ENCODE measurements at regions not wholly inside any gene's neighbourhood (a gene's known extent, or its start where the extent isn't known, plus 50 kb on each side); places are given as distances from the start of the nearest gene placed in this dataset.

- Histone ChIP-seq H3K9me3 (no peaks in the 10 kb centered on the region), H3K27ac (no peak overlapping the region), H3K4me3 (no peak overlapping the region), H3K4me1 (no peaks in the 10 kb centered on the region), H3K36me3 (replicated peaks in 1 of 2; ENCODE audit: insufficient read depth in 1 of 2, low read depth in 2 of 2) (no peaks in the 10 kb centered on the region), H3K27me3 (no peaks in the 10 kb centered on the region)
- ATAC-seq, result no peak
- intact Hi-C loops (cut with DNase I), result no loop called here
- WGBS, 2 donors, result 14 to 18% methylated on average over 2 of the region's 2 CpGs
- no peak for TF ChIP-seq CTCF (IDR thresholded peaks at IDR 0.05)
- TF ChIP-seq POLR2A (IDR thresholded peaks at IDR 0.05), result no peak
- no peak for DNase-seq
Observed at GRCh38 chr11:42243385-42243784, 783.9 kb upstream of the LRRC4C start.

- no peak for TF ChIP-seq CTCF (IDR thresholded peaks at IDR 0.05)
- no peak for TF ChIP-seq POLR2A (IDR thresholded peaks at IDR 0.05)
- intact Hi-C loops (cut with DNase I), result no loop called here
- no peak overlapping the region for H3K27ac ChIP-seq
- ATAC-seq, result no peak
- no peak for DNase-seq
- no peak overlapping the region for H3K4me3 ChIP-seq
- 60 to 75% methylated on average over 1 of the region's 1 CpG for WGBS, 2 donors
- no peaks in the 10 kb centered on the region for H3K36me3 ChIP-seq (replicated peaks in 1 of 2; ENCODE audit: insufficient read depth in 1 of 2, low read depth in 2 of 2)
- H3K9me3 ChIP-seq, result no peaks in the 10 kb centered on the region
- no peaks in the 10 kb centered on the region for H3K4me1 ChIP-seq
- H3K27me3 ChIP-seq, result no peaks in the 10 kb centered on the region
Observed at GRCh38 chr11:42244376-42244775, 784.9 kb upstream of the LRRC4C start.

GRCh38 chr11:42249401-42249800, 789.9 kb upstream of the LRRC4C start:
- TF ChIP-seq POLR2A (IDR thresholded peaks at IDR 0.05) (no peak), CTCF (IDR thresholded peaks at IDR 0.05) (no peak)
- no peaks in the 10 kb centered on the region for H3K36me3 ChIP-seq (replicated peaks in 1 of 2; ENCODE audit: insufficient read depth in 1 of 2, low read depth in 2 of 2)
- no peaks in the 10 kb centered on the region for H3K4me1 ChIP-seq
- H3K4me3 ChIP-seq, result no peak overlapping the region
- no peaks in the 10 kb centered on the region for H3K27me3 ChIP-seq
- no peak for ATAC-seq
- H3K27ac ChIP-seq, result no peak overlapping the region
- DNase-seq, result no peak
- no peaks in the 10 kb centered on the region for H3K9me3 ChIP-seq
- intact Hi-C loops (cut with DNase I), result no loop called here
- 65 to 66% methylated on average over 4 of the region's 4 CpGs for WGBS, 2 donors

GRCh38 chr11:42249956-42250355, 790.5 kb upstream of the LRRC4C start:
- no peak for TF ChIP-seq CTCF (IDR thresholded peaks at IDR 0.05)
- TF ChIP-seq POLR2A (IDR thresholded peaks at IDR 0.05), result no peak
- Histone ChIP-seq H3K4me1 (no peaks in the 10 kb centered on the region), H3K36me3 (replicated peaks in 1 of 2; ENCODE audit: insufficient read depth in 1 of 2, low read depth in 2 of 2) (no peaks in the 10 kb centered on the region), H3K27ac (no peak overlapping the region), H3K4me3 (no peak overlapping the region), H3K9me3 (no peaks in the 10 kb centered on the region), H3K27me3 (no peaks in the 10 kb centered on the region)
- DNase-seq (no peak), ATAC-seq (no peak)
- intact Hi-C loops (cut with DNase I), result no loop called here
- 36 to 53% methylated on average over 2 of the region's 2 CpGs for WGBS, 2 donors

GRCh38 chr11:42251984-42252383, 792.5 kb upstream of the LRRC4C start:
- no peak for DNase-seq
- no peaks in the 10 kb centered on the region for H3K27me3 ChIP-seq
- intact Hi-C loops (cut with DNase I), result no loop called here

More at GRCh38 chr11:42251984-42252383, 792.5 kb upstream of the LRRC4C start:
- TF ChIP-seq CTCF (IDR thresholded peaks at IDR 0.05) (no peak), POLR2A (IDR thresholded peaks at IDR 0.05) (no peak)
- ATAC-seq, result no peak
- WGBS, 2 donors, result 35 to 40% methylated on average over 2 of the region's 2 CpGs
- H3K9me3 ChIP-seq, result no peaks in the 10 kb centered on the region
- no peak overlapping the region for H3K27ac ChIP-seq
- H3K4me3 ChIP-seq, result no peak overlapping the region
- H3K4me1 ChIP-seq, result no peaks in the 10 kb centered on the region
- no peaks in the 10 kb centered on the region for H3K36me3 ChIP-seq (replicated peaks in 1 of 2; ENCODE audit: insufficient read depth in 1 of 2, low read depth in 2 of 2)
